OCI-LY1 (cell line): ENCODE measurements at regions not wholly inside any gene's neighbourhood (a gene's known extent, or its start where the extent isn't known, plus 50 kb on each side); places are given as distances from the start of the nearest gene placed in this dataset.
"Not testable (repeated sequence)": the region's sequence is repeated elsewhere in the genome, so short reads cannot be mapped to it uniquely, and the experiment has no call there.

Source experiments
- EZH2 ChIP-seq: fragments of 200-600 bp; sonication (generic), shearing (Covaris generic); IDR thresholded peaks from 2 replicates; pipeline ENCODE4 v1.8.0; 2017; ENCODE audit warnings: borderline replicate concordance, mixed run types, mild to moderate bottlenecking, antibody characterized with exemption, low read length, moderate library complexity, mixed read lengths
- TF ChIP-seq, protein P1 (sequence below): fragments of 200-600 bp; sonication (generic), shearing (Covaris generic); IDR thresholded peaks from 2 replicates; pipeline ENCODE4 v1.5.1; 2017; ENCODE audit warnings: mild to moderate bottlenecking, antibody characterized with exemption, low read length, moderate library complexity, mixed read lengths

- TF ChIP-seq, protein P1, sequence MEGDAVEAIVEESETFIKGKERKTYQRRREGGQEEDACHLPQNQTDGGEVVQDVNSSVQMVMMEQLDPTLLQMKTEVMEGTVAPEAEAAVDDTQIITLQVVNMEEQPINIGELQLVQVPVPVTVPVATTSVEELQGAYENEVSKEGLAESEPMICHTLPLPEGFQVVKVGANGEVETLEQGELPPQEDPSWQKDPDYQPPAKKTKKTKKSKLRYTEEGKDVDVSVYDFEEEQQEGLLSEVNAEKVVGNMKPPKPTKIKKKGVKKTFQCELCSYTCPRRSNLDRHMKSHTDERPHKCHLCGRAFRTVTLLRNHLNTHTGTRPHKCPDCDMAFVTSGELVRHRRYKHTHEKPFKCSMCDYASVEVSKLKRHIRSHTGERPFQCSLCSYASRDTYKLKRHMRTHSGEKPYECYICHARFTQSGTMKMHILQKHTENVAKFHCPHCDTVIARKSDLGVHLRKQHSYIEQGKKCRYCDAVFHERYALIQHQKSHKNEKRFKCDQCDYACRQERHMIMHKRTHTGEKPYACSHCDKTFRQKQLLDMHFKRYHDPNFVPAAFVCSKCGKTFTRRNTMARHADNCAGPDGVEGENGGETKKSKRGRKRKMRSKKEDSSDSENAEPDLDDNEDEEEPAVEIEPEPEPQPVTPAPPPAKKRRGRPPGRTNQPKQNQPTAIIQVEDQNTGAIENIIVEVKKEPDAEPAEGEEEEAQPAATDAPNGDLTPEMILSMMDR: not testable (repeated sequence)
- not testable (repeated sequence) for TF ChIP-seq EZH2
These were observed 184.5 kb upstream of the SGO1 start for GRCh38 chr3:20370273-20371063.
